COLO668 (cell line): ENCODE measurements at regions not wholly inside any gene's neighbourhood (a gene's known extent, or its start where the extent isn't known, plus 50 kb on each side); places are given as distances from the start of the nearest gene placed in this dataset.

Source experiments
- DNase-seq: peaks from one replicate; lab custom pipeline; 2025; ENCODE audit not compliant: unreplicated experiment; lab: John Stamatoyannopoulos, UW

DNA sequence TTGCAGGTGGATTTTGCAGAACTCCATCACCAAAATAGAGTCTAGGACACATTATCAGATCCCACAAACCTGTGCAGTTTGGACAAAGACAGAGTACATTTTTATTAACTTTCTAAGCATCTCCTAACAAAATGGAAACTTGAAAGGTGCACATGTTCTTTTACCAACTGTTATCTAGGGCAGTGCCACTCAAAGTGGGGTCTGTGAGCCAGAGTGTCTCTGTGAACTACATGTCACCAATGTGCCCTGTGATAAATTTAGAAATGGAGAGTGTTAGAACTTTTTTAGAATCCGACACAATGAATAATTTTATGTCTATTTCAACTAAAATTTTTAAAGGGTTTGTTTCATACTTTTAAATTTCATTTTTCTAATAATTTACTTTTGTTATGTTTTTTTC, 68.4 kb upstream of the TMC3 start:
- no peak for DNase-seq

DNA sequence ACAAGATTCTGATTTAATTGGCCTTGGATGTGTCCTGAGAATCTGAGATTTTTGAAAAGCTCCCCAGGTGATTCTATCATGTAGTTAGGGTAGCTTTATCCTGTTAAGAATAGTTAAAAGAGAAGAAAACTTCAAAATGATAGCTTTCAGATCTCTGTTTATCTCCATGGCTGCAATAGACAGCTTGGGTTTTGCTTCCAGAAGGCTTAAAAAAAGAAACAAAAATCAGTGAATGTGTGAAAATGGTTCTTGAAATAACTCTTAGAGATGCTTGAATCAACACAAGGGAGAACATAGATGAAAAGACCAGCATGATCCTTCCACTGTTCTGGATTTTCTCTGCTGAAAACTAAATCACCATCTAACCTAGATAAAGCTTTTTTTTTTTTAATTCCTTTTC, 60.8 kb upstream of the TMC3 start:
- no peak for DNase-seq

DNA sequence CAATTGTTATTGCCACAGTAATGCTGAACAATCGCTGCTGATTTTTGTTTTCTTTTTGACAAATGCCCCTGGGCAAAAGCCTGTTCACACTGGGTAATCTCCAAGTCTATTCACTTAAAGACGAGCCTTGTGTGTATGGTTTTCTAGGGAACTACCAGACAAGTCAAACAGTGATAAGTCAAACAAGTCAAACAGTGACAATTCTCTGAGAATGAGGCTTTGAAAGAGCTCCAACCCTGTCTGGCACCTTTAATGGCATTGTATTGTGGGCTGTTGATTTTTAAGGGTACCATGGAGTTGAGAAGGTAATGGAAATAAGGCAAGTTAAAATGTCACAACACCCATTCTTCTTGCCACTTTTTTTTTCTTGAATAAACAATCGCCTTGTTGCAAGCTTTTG, 59.4 kb upstream of the TMC3 start:
- no peak for DNase-seq

DNA sequence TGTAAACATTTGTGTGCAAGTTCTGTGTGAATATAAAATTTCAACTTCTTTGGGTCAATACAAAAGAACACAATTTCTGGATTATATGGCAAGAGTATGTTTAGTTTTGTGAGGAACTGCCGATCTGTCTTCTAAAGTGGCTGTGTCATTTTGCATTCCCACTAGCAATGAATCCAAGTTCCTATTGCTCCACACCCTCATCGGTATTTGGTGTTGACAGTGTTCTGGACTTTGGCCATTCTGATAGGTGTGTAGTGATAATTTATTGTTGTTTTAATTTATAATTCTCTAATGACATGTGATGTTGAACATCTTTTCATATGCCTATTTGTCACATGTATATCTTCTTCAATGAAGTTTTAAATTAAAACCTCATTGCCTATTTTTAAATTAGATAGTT, 58.2 kb upstream of the TMC3 start:
- no peak for DNase-seq

DNA sequence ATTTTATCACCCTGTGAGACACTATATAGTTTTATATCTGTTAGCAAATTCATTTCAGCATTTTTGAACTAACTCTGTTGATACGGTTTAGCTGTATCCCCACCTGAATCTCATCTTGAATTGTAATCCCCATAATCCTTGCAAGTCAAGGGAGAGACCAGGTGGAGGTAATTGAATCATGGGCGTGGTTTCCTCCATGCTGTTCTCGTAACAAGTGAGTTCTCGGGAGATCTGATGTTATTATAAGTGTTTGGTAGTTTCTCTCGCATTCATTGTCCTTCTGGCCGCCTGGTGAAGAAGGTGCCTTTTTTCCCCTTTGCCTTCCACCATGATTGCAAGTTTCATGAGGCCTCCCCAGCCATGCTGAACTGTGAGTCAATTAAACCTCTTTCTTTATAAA, 53.2 kb upstream of the TMC3 start:
- DNase-seq, result no peak

DNA sequence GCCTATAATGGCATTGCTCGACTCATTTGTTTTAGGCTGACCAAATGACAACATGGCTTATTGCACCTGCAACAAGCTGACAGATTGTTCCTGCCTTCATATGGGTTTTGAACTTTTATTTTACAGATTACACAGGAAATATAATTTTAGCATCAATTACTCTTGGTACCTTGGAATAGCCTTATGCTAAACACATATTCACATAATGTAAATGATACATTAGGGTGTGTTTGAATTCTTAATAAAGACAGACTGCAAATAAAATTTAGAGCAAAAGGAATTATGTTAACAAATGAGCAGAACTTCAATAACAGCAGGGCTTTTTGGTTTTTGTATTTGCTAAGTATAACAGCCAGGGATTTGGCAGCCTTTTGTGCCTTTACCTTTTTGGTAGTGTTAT, 51.9 kb upstream of the TMC3 start:
- DNase-seq, result no peak
